ENCODE measurements at regions not wholly inside any gene's neighbourhood (a gene's known extent, or its start where the extent isn't known, plus 50 kb on each side); places are given as distances from the start of the nearest gene placed in this dataset.

- no peak for TF ChIP-seq CTCF (conservative IDR thresholded peaks at IDR 0.05; ENCODE audit: low read depth, low read length)
- DNase-seq (ENCODE audit: low read depth): no peak
- no peak overlapping the region for H3K4me3 ChIP-seq (ENCODE audit: low read depth, low read length)
Measured at GRCh38 chr14:89484051-89484844, 67.2 kb upstream of the FOXN3 start.

GRCh38 chr14:89481196-89481595 lies 64.2 kb upstream of the FOXN3 start:
- H3K4me3 ChIP-seq (ENCODE audit: low read depth, low read length): no peak overlapping the region
- DNase-seq (ENCODE audit: low read depth): no peak
- no peak for TF ChIP-seq CTCF (conservative IDR thresholded peaks at IDR 0.05; ENCODE audit: low read depth, low read length)

GRCh38 chr14:89480278-89480677 lies 63.2 kb upstream of the FOXN3 start:
- H3K4me3 ChIP-seq (ENCODE audit: low read depth, low read length): no peak overlapping the region
- no peak for DNase-seq (ENCODE audit: low read depth)
- no peak for TF ChIP-seq CTCF (conservative IDR thresholded peaks at IDR 0.05; ENCODE audit: low read depth, low read length)

- no peak for DNase-seq (ENCODE audit: low read depth)
- no peak for TF ChIP-seq CTCF (conservative IDR thresholded peaks at IDR 0.05; ENCODE audit: low read depth, low read length)
- no peak overlapping the region for H3K4me3 ChIP-seq (ENCODE audit: low read depth, low read length)
Measured at GRCh38 chr14:89479802-89480201, 62.8 kb upstream of the FOXN3 start.

GRCh38 chr14:89477391-89477790 lies 60.4 kb upstream of the FOXN3 start:
- H3K4me3 ChIP-seq (ENCODE audit: low read depth, low read length): no peak overlapping the region
- DNase-seq (ENCODE audit: low read depth): no peak
- no peak for TF ChIP-seq CTCF (conservative IDR thresholded peaks at IDR 0.05; ENCODE audit: low read depth, low read length)

- H3K4me3 ChIP-seq (ENCODE audit: low read depth, low read length): no peak overlapping the region
- DNase-seq (ENCODE audit: low read depth): no peak
- TF ChIP-seq CTCF (conservative IDR thresholded peaks at IDR 0.05; ENCODE audit: low read depth, low read length): no peak
Measured at GRCh38 chr14:89476354-89476896, 59.4 kb upstream of the FOXN3 start.

- H3K4me3 ChIP-seq (ENCODE audit: low read depth, low read length): no peak overlapping the region
- DNase-seq (ENCODE audit: low read depth): no peak
- no peak for TF ChIP-seq CTCF (conservative IDR thresholded peaks at IDR 0.05; ENCODE audit: low read depth, low read length)
Measured at GRCh38 chr14:89474464-89474863, 57.4 kb upstream of the FOXN3 start.
